GM12875 (cell line): ENCODE measurements at regions not wholly inside any gene's neighbourhood (a gene's known extent, or its start where the extent isn't known, plus 50 kb on each side); places are given as distances from the start of the nearest gene placed in this dataset.

Experiments
- H3K4me3 ChIP-seq: one replicate; pipeline ENCODE4 v1.5.1; 2011; ENCODE audit warnings: low read depth, low read length, control low read depth
- TF ChIP-seq, protein P1 (sequence below): IDR thresholded peaks from 2 replicates; pipeline ENCODE4 v1.5.1; 2011; ENCODE audit warnings: low read depth, mild to moderate bottlenecking, control low read depth, inconsistent platforms, low read length, moderate library complexity, borderline replicate concordance; ENCODE audit not compliant: insufficient read depth

DNA sequence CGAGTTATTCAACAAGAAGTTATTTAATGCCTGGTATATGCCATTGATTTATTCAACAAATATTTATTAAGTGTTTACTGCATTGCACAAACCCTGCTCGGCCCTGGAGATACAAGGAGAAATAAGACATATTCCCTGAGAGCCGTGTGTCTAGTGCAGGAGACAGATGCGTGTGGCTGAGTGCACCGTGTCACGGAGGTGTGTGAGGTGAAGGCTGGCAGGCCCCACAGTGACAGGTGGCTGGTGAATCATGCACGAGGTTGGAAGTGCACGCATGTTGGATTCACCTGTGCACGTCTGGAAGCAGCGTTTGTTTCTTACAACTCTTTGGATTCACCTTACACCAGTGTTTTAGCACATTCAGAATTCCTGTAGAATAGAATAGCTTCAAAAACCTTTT, 136.6 kb upstream of the SHH start:
- TF ChIP-seq, protein P1, sequence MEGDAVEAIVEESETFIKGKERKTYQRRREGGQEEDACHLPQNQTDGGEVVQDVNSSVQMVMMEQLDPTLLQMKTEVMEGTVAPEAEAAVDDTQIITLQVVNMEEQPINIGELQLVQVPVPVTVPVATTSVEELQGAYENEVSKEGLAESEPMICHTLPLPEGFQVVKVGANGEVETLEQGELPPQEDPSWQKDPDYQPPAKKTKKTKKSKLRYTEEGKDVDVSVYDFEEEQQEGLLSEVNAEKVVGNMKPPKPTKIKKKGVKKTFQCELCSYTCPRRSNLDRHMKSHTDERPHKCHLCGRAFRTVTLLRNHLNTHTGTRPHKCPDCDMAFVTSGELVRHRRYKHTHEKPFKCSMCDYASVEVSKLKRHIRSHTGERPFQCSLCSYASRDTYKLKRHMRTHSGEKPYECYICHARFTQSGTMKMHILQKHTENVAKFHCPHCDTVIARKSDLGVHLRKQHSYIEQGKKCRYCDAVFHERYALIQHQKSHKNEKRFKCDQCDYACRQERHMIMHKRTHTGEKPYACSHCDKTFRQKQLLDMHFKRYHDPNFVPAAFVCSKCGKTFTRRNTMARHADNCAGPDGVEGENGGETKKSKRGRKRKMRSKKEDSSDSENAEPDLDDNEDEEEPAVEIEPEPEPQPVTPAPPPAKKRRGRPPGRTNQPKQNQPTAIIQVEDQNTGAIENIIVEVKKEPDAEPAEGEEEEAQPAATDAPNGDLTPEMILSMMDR, result no peak

DNA sequence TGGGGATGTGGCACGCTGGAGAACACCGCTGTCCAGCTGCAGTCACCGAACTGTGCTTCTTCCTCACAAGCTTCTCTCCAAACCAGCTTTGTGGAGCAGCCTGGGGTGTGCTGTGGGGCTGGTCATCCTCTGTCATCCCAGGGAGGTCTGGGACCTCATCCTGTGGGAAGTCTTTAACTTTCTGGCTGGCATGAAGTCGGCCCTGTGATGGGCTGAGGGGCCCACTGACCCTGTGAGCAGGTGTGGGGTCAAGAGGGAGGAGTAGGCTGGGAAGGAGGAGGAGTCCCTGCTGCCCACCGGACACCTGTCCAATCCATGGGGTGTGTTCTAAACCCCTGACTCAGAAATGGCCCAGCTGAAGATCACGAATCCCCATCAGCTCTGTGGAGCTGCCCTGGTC, 136.2 kb upstream of the SHH start:
- TF ChIP-seq, protein P1, result no peak
- no peak overlapping the region for H3K4me3 ChIP-seq

More for the DNA sequence above, 136.6 kb upstream of the SHH start:
- no peak overlapping the region for H3K4me3 ChIP-seq

DNA sequence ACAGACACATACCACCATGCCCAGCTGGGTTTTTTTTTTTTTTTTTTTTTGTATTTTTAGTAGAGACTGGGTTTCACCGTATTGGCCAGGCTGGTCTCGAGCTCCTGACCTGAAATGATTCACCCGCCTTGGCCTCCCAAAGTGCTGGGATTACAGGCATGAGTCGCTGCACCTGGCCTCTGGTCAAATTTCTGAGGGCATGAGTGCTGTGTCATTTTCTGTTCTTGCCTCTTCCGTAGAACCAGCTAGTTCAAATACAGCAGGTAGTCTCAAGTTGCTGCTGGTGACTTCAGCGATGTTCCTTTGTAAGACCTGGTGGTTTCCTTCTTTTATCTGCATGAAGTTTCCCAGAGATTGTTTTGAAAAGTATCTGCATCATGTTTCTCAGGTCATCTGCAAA, 134.8 kb upstream of the SHH start:
- H3K4me3 ChIP-seq, result no peak overlapping the region
- TF ChIP-seq, protein P1, result no peak

DNA sequence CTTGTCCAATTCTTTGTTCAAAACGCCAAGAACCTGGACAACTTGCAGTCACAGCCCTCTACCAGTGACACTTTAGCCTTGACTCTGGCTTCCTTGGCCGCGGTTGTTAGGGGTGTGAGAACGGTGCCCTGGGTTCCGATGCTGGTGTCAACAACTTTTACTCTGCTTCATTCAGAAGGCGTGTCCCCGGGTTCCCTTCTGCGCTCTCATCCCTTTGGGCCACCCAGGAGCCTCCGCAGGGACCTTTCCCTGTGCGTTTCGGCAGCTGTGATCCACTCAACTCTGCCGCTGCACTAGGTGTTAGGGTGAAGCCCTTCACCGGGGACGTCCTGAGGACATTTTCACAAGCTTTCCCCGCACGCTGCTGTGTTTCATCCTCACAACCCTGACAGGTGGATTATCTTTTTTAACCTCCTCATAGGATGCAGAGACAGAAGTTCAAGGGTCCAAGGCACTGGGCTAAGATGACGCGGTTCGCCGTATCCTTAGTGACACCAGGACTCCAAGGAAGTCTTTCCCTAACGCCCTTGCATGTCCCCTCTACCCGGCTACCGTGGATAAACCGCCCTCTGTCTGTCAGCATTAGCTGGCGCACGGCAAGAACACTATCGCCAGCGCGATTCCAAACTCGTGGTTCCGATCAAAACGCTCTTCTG, 133.5 kb upstream of the SHH start:
- TF ChIP-seq, protein P1, result no peak
- H3K4me3 ChIP-seq, result no peak overlapping the region

- TF ChIP-seq, protein P1, result no peak
- no peak overlapping the region for H3K4me3 ChIP-seq
Measured at GRCh38 chr7:155944901-155945300, 132.6 kb upstream of the SHH start.

DNA sequence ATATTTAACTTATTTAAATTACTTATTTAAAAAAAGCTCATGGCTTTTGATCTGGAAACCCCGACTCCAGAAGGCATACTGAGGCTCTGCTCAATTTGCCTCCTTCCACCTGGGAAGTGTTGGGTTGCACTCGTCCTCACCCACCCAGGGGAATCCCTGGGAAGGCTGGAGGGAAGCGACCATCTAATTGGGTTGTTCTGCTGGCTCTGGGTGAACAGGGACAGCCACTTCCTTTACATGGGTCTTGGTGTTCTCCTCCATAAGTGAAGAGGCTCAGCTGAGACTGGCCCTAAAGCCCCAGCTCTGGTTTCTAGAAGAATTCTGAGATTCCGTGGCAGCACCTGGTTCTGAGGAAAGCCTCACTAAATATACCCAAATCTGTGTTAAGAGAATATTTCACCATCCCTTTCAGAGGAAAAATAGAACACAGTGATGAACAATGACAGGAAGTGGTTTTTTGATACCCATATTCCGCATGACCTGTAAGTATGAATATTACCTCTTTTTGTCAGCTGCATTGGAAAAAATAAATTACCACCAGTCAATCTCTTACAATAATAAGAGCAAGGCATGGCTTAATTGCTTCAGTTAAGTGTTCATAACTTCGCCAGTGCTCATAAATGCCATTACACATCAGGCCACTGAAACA, 131.1 kb upstream of the SHH start:
- no peak overlapping the region for H3K4me3 ChIP-seq
- TF ChIP-seq, protein P1, result no peak
